MCF 10A (cell line): ENCODE measurements at regions not wholly inside any gene's neighbourhood (a gene's known extent, or its start where the extent isn't known, plus 50 kb on each side); places are given as distances from the start of the nearest gene placed in this dataset.

Source experiments
- BruUV-seq: library from RNA; stranded (reverse); fragments of 400-500 nt; replicated peaks from 2 replicates; lab custom pipeline; 2021; lab: Mats Ljungman, UMichigan
- CTCF ChIA-PET: fragments of 300-600 bp; sonication (Branson Sonifier 250); formaldehyde crosslinking; extraction: SDS; loops from one replicate; lab custom pipeline; 2021; ENCODE audit warnings: antibody characterized with exemption, inconsistent platforms; lab: Yijun Ruan, JAX
- POLR2A ChIA-PET: fragments of 300-600, 350-650 bp; sonication (Branson Sonifier 250); formaldehyde crosslinking; extraction: SDS; loops from one replicate; lab custom pipeline; 2020; ENCODE audit warnings: antibody characterized with exemption, inconsistent platforms; lab: Yijun Ruan, JAX
- DNase-seq: peaks from one replicate; pipeline ENCODE4 v3.0.0-alpha.2; 2018; ENCODE audit not compliant: unreplicated experiment
- H3K27ac Mint-ChIP-seq: one replicate; pipeline ENCODE4 v1.8.0; 2022; ENCODE audit warnings: mild to moderate bottlenecking, low read depth, mixed read lengths; ENCODE audit not compliant: unreplicated experiment
- H3K27me3 Mint-ChIP-seq: one replicate; pipeline ENCODE4 v1.8.0; 2022; ENCODE audit warnings: mixed read lengths; ENCODE audit not compliant: insufficient read depth, unreplicated experiment
- H3K36me3 Mint-ChIP-seq: one replicate; pipeline ENCODE4 v1.8.0; 2022; ENCODE audit warnings: mild to moderate bottlenecking, moderate library complexity, mixed read lengths; ENCODE audit not compliant: insufficient read depth, unreplicated experiment
- H3K4me1 Mint-ChIP-seq: one replicate; pipeline ENCODE4 v1.8.0; 2022; ENCODE audit warnings: mixed read lengths; ENCODE audit not compliant: insufficient read depth, unreplicated experiment
- H3K4me3 Mint-ChIP-seq: one replicate; pipeline ENCODE4 v1.8.0; 2022; ENCODE audit warnings: mild to moderate bottlenecking, moderate library complexity, mixed read lengths; ENCODE audit not compliant: unreplicated experiment
- H3K9me3 Mint-ChIP-seq: one replicate; pipeline ENCODE4 v1.8.0; 2022; ENCODE audit warnings: mixed read lengths; ENCODE audit not compliant: unreplicated experiment
- CTCF ChIP-seq: fragments of 200-600 bp; IDR thresholded peaks from one replicate; pipeline ENCODE4 v1.8.0; 2022; ENCODE audit warnings: antibody characterized with exemption, mild to moderate bottlenecking; ENCODE audit not compliant: unreplicated experiment
- intact Hi-C: fragments of 100-400 bp; cut with micrococcal nuclease; formaldehyde crosslinking; loops from 2 replicates; pipeline ENCODE4 v1.14.1; 2022

- TF ChIP-seq CTCF: no peak
- Mint-ChIP-seq H3K4me3 (no peak overlapping the region), H3K27ac (no peak overlapping the region), H3K36me3 (no peaks in the 10 kb centered on the region), H3K9me3 (no peaks in the 10 kb centered on the region), H3K27me3 (no peaks in the 10 kb centered on the region), H3K4me1 (no peaks in the 10 kb centered on the region)
- CTCF ChIA-PET: interaction anchor here (0.5 to 1.4 kb wide), 3 partner anchors 13 to 150 kb away, joined by 3 to 7 read pairs (median 3); no protein-coding TSS in a partner anchor
- intact Hi-C loops: no loop called here
- no peak for DNase-seq
- BruUV-seq: no TSS peak
- POLR2A ChIA-PET: no interaction called here
Observed at GRCh38 chr10:118816471-118817168, 61.9 kb upstream of the CACUL1 start.

- TF ChIP-seq CTCF: no peak
- no peak overlapping the region for H3K27ac Mint-ChIP-seq
- ChIA-PET POLR2A (no interaction called here), CTCF (interaction anchor here (0.5 to 1.7 kb wide), 3 partner anchors 10 to 149 kb away, joined by 3 to 7 read pairs (median 6); no protein-coding TSS in a partner anchor)
- no TSS peak for BruUV-seq
- DNase-seq: no peak
- no peaks in the 10 kb centered on the region for H3K9me3 Mint-ChIP-seq
- no peaks in the 10 kb centered on the region for H3K4me1 Mint-ChIP-seq
- H3K27me3 Mint-ChIP-seq: no peaks in the 10 kb centered on the region
- H3K4me3 Mint-ChIP-seq: no peak overlapping the region
- no peaks in the 10 kb centered on the region for H3K36me3 Mint-ChIP-seq
- intact Hi-C loops: no loop called here
Observed at GRCh38 chr10:118817328-118818068, 62.7 kb upstream of the CACUL1 start.

GRCh38 chr10:118818621-118819221 lies 64.0 kb upstream of the CACUL1 start:
- no TSS peak for BruUV-seq
- no peak for DNase-seq
- POLR2A ChIA-PET: no interaction called here
- CTCF ChIA-PET: interaction anchor here (1.7 kb wide), 1 partner anchor 9 kb away, joined by 6 read pairs; no protein-coding TSS in a partner anchor
- Mint-ChIP-seq H3K27me3 (no peaks in the 10 kb centered on the region), H3K36me3 (no peaks in the 10 kb centered on the region), H3K9me3 (no peaks in the 10 kb centered on the region), H3K27ac (no peak overlapping the region), H3K4me1 (peaks cover 6% of the 10 kb centered on the region), H3K4me3 (no peak overlapping the region)
- intact Hi-C loops: no loop called here
- no peak for TF ChIP-seq CTCF
